GM20431 (cell line): ENCODE measurements at regions not wholly inside any gene's neighbourhood (a gene's known extent, or its start where the extent isn't known, plus 50 kb on each side); places are given as distances from the start of the nearest gene placed in this dataset.

ENCODE experiments used
- in situ Hi-C: fragments of 300-500 bp; cut with MseI, MboI; formaldehyde crosslinking; loops from one replicate; pipeline ENCODE4 v1.15.0; 2020; ENCODE audit warnings: low sequenced_read_pairs; ENCODE audit not compliant: unreplicated experiment

- in situ Hi-C loops: no loop called here
These were observed 90.9 kb upstream of the RNF32 start for GRCh38 chr7:156549636-156550035.

GRCh38 chr7:156547884-156548561, 92.6 kb upstream of the RNF32 start:
- in situ Hi-C loops: no loop called here

- in situ Hi-C loops: no loop called here
These were observed 94.6 kb upstream of the RNF32 start for GRCh38 chr7:156545979-156546378.

GRCh38 chr7:156544919-156545715, 95.5 kb upstream of the RNF32 start:
- in situ Hi-C loops: no loop called here

GRCh38 chr7:156543699-156544598, 96.6 kb upstream of the RNF32 start:
- in situ Hi-C loops: no loop called here

GRCh38 chr7:156540619-156541165, 99.9 kb upstream of the RNF32 start:
- in situ Hi-C loops: no loop called here

GRCh38 chr7:156539999-156540398, 100.6 kb upstream of the RNF32 start:
- in situ Hi-C loops: no loop called here

GRCh38 chr7:156537006-156537405, 103.6 kb upstream of the RNF32 start:
- in situ Hi-C loops: no loop called here

GRCh38 chr7:156534925-156535324, 105.6 kb upstream of the RNF32 start:
- in situ Hi-C loops: no loop called here

- in situ Hi-C loops: no loop called here
These were observed 106.6 kb upstream of the RNF32 start for GRCh38 chr7:156533964-156534363.

GRCh38 chr7:156533420-156533819, 107.2 kb upstream of the RNF32 start:
- in situ Hi-C loops: no loop called here

- in situ Hi-C loops: no loop called here
These were observed 108.5 kb upstream of the RNF32 start for GRCh38 chr7:156532016-156532602.

- in situ Hi-C loops: no loop called here
These were observed 110.6 kb upstream of the RNF32 start for GRCh38 chr7:156529956-156530355.

GRCh38 chr7:156527458-156527890, 113.1 kb upstream of the RNF32 start:
- in situ Hi-C loops: no loop called here

- in situ Hi-C loops: no loop called here
These were observed 115.6 kb upstream of the RNF32 start for GRCh38 chr7:156524818-156525597.

- in situ Hi-C loops: no loop called here
These were observed 117.0 kb upstream of the RNF32 start for GRCh38 chr7:156523447-156524048.

- in situ Hi-C loops: no loop called here
These were observed 117.8 kb upstream of the RNF32 start for GRCh38 chr7:156522801-156523200.

- in situ Hi-C loops: no loop called here
These were observed 121.5 kb upstream of the RNF32 start for GRCh38 chr7:156519070-156519469.

GRCh38 chr7:156518466-156518865, 122.1 kb upstream of the RNF32 start:
- in situ Hi-C loops: no loop called here
